ENCODE measurements at regions not wholly inside any gene's neighbourhood (a gene's known extent, or its start where the extent isn't known, plus 50 kb on each side); places are given as distances from the start of the nearest gene placed in this dataset.

GRCh38 chr15:46865155-46865554, 852.1 kb upstream of the SEMA6D start:
- Histone ChIP-seq H2AFZ (ENCODE audit: low read depth, low read length, severe bottlenecking) (no peak overlapping the region), H3K79me2 (ENCODE audit: insufficient read depth, low read length) (no peaks in the 10 kb centered on the region), H3K4me3 (ENCODE audit: insufficient read depth, low read length, poor library complexity, severe bottlenecking) (no peak overlapping the region), H3K9ac (ENCODE audit: low read length) (no peak overlapping the region), H3F3A (ENCODE audit: insufficient read depth) (no peaks in the 10 kb centered on the region), H3K27ac (ENCODE audit: low read depth, low read length) (no peak overlapping the region), H3K4me2 (ENCODE audit: low read depth, low read length, poor library complexity, severe bottlenecking) (no peak overlapping the region), H4K20me1 (ENCODE audit: low read depth, low read length) (no peaks in the 10 kb centered on the region), H3K9me3 (ENCODE audit: insufficient read depth, low read length) (no peaks in the 10 kb centered on the region), H3K27me3 (ENCODE audit: low read length) (no peaks in the 10 kb centered on the region), H3K9me2 (replicated peaks; ENCODE audit: insufficient read depth, low read length) (no peaks in the 10 kb centered on the region), H3K36me3 (ENCODE audit: low read length) (no peaks in the 10 kb centered on the region)
- TF ChIP-seq EZH2phosphoT487 (conservative IDR thresholded peaks at IDR 0.05; ENCODE audit: low read length) (no peak), CTCF (IDR thresholded peaks at IDR 0.05; ENCODE audit: insufficient read depth, low read length, poor library complexity, severe bottlenecking) (no peak)

- Histone ChIP-seq H3F3A (ENCODE audit: insufficient read depth) (no peaks in the 10 kb centered on the region), H3K9me2 (replicated peaks; ENCODE audit: insufficient read depth, low read length) (no peaks in the 10 kb centered on the region), H2AFZ (ENCODE audit: low read depth, low read length, severe bottlenecking) (no peak overlapping the region)
Observed at GRCh38 chr15:46872286-46872980, 844.9 kb upstream of the SEMA6D start.

GRCh38 chr15:46872981-46873330, 844.3 kb upstream of the SEMA6D start:
- Histone ChIP-seq H3K4me2 (ENCODE audit: low read depth, low read length, poor library complexity, severe bottlenecking) (no peak overlapping the region), H3K4me3 (ENCODE audit: insufficient read depth, low read length, poor library complexity, severe bottlenecking) (no peak overlapping the region), H3F3A (ENCODE audit: insufficient read depth) (no peaks in the 10 kb centered on the region), H3K79me2 (ENCODE audit: insufficient read depth, low read length) (no peaks in the 10 kb centered on the region), H3K36me3 (ENCODE audit: low read length) (no peaks in the 10 kb centered on the region), H3K9ac (ENCODE audit: low read length) (no peak overlapping the region), H4K20me1 (ENCODE audit: low read depth, low read length) (no peaks in the 10 kb centered on the region), H3K9me2 (replicated peaks; ENCODE audit: insufficient read depth, low read length) (no peaks in the 10 kb centered on the region), H2AFZ (ENCODE audit: low read depth, low read length, severe bottlenecking) (no peak overlapping the region), H3K27me3 (ENCODE audit: low read length) (no peaks in the 10 kb centered on the region), H3K9me3 (ENCODE audit: insufficient read depth, low read length) (no peaks in the 10 kb centered on the region), H3K27ac (ENCODE audit: low read depth, low read length) (no peak overlapping the region)
- TF ChIP-seq CTCF (IDR thresholded peaks at IDR 0.05; ENCODE audit: insufficient read depth, low read length, poor library complexity, severe bottlenecking) (no peak), EZH2phosphoT487 (conservative IDR thresholded peaks at IDR 0.05; ENCODE audit: low read length) (no peak)

More at GRCh38 chr15:46872286-46872980, 844.9 kb upstream of the SEMA6D start:
- Histone ChIP-seq H3K79me2 (ENCODE audit: insufficient read depth, low read length) (no peaks in the 10 kb centered on the region), H3K27me3 (ENCODE audit: low read length) (no peaks in the 10 kb centered on the region), H3K4me2 (ENCODE audit: low read depth, low read length, poor library complexity, severe bottlenecking) (no peak overlapping the region), H3K9me3 (ENCODE audit: insufficient read depth, low read length) (no peaks in the 10 kb centered on the region), H4K20me1 (ENCODE audit: low read depth, low read length) (no peaks in the 10 kb centered on the region), H3K9ac (ENCODE audit: low read length) (no peak overlapping the region), H3K27ac (ENCODE audit: low read depth, low read length) (no peak overlapping the region), H3K36me3 (ENCODE audit: low read length) (no peaks in the 10 kb centered on the region), H3K4me3 (ENCODE audit: insufficient read depth, low read length, poor library complexity, severe bottlenecking) (no peak overlapping the region)
- TF ChIP-seq EZH2phosphoT487 (conservative IDR thresholded peaks at IDR 0.05; ENCODE audit: low read length), result no peak
- no peak for TF ChIP-seq CTCF (IDR thresholded peaks at IDR 0.05; ENCODE audit: insufficient read depth, low read length, poor library complexity, severe bottlenecking)

Data from SU-DHL-6 (cell line).